HL-60 (cell line): ENCODE measurements at regions not wholly inside any gene's neighbourhood (a gene's known extent, or its start where the extent isn't known, plus 50 kb on each side); places are given as distances from the start of the nearest gene placed in this dataset.

Experiments used
- DNase-seq, 2 experiments: peaks; one replicate each; pipeline ENCODE4 v3.0.0-alpha.2; 2010 to 2020; ENCODE audit warnings: low read depth in 1 of 2, low spot score in 1 of 2
- H3K27ac ChIP-seq: fragments of 250-450 bp; sonication (Bioruptor Pico); replicated peaks from 2 replicates; pipeline ENCODE4 v1.5.1; 2020; ENCODE audit warnings: mild to moderate bottlenecking, moderate library complexity
- H3K27me3 ChIP-seq: fragments of 250-450 bp; sonication (Bioruptor Pico); 2 replicates; pipeline ENCODE4 v1.5.1; 2021; ENCODE audit warnings: mild to moderate bottlenecking, moderate library complexity; ENCODE audit not compliant: insufficient read depth, poor library complexity, severe bottlenecking
- H3K4me3 ChIP-seq: replicated peaks from 2 replicates; pipeline ENCODE4 v1.5.1; 2011; ENCODE audit warnings: mild to moderate bottlenecking, control low read depth, low read length; ENCODE audit not compliant: insufficient read depth
- CTCF ChIP-seq: IDR thresholded peaks from one replicate; pipeline ENCODE4 v1.5.1; 2011; ENCODE audit warnings: low read length, control low read depth, inconsistent platforms; ENCODE audit not compliant: insufficient read depth
- GABPA ChIP-seq: IDR thresholded peaks from 2 replicates; pipeline ENCODE4 v1.6.1; 2012; ENCODE audit warnings: low read depth
- POLR2AphosphoS5 ChIP-seq: IDR thresholded peaks from 2 replicates; pipeline ENCODE4 v1.6.1; 2012; ENCODE audit warnings: low read depth
- SPI1 ChIP-seq: IDR thresholded peaks from 2 replicates; pipeline ENCODE4 v1.6.1; 2012; ENCODE audit warnings: low read depth, mild to moderate bottlenecking, borderline replicate concordance
- TF ChIP-seq, protein P1 (sequence below): IDR thresholded peaks from 2 replicates; pipeline ENCODE4 v1.6.1; 2012; ENCODE audit warnings: low read depth; ENCODE audit not compliant: insufficient replicate concordance

GRCh38 chr6:102387326-102388033 is 994.0 kb downstream of the GRIK2 start:
- no peak overlapping the region for H3K4me3 ChIP-seq
- no peak overlapping the region for H3K27ac ChIP-seq
- no peak for DNase-seq
- TF ChIP-seq CTCF (no peak), GABPA (no peak), SPI1 (no peak)
- TF ChIP-seq, protein P1, sequence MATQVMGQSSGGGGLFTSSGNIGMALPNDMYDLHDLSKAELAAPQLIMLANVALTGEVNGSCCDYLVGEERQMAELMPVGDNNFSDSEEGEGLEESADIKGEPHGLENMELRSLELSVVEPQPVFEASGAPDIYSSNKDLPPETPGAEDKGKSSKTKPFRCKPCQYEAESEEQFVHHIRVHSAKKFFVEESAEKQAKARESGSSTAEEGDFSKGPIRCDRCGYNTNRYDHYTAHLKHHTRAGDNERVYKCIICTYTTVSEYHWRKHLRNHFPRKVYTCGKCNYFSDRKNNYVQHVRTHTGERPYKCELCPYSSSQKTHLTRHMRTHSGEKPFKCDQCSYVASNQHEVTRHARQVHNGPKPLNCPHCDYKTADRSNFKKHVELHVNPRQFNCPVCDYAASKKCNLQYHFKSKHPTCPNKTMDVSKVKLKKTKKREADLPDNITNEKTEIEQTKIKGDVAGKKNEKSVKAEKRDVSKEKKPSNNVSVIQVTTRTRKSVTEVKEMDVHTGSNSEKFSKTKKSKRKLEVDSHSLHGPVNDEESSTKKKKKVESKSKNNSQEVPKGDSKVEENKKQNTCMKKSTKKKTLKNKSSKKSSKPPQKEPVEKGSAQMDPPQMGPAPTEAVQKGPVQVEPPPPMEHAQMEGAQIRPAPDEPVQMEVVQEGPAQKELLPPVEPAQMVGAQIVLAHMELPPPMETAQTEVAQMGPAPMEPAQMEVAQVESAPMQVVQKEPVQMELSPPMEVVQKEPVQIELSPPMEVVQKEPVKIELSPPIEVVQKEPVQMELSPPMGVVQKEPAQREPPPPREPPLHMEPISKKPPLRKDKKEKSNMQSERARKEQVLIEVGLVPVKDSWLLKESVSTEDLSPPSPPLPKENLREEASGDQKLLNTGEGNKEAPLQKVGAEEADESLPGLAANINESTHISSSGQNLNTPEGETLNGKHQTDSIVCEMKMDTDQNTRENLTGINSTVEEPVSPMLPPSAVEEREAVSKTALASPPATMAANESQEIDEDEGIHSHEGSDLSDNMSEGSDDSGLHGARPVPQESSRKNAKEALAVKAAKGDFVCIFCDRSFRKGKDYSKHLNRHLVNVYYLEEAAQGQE: no peak
- H3K27me3 ChIP-seq: no peaks in the 10 kb centered on the region

- TF ChIP-seq GABPA (no peak), CTCF (no peak), SPI1 (no peak), POLR2AphosphoS5 (no peak)
- TF ChIP-seq, protein P1: no peak
- Histone ChIP-seq H3K27ac (no peak overlapping the region), H3K27me3 (no peaks in the 10 kb centered on the region), H3K4me3 (no peak overlapping the region)
- no peak for DNase-seq
Measured at GRCh38 chr6:102381203-102381602, 987.7 kb downstream of the GRIK2 start.

GRCh38 chr6:102356170-102356569 is 962.7 kb downstream of the GRIK2 start:
- no peak for DNase-seq

More at GRCh38 chr6:102356170-102356569, 962.7 kb downstream of the GRIK2 start:
- Histone ChIP-seq H3K27me3 (no peaks in the 10 kb centered on the region), H3K27ac (no peak overlapping the region), H3K4me3 (no peak overlapping the region)
- no peak for TF ChIP-seq SPI1
- TF ChIP-seq, protein P1: no peak
- no peak for TF ChIP-seq POLR2AphosphoS5
- no peak for TF ChIP-seq CTCF
- TF ChIP-seq GABPA: no peak
